ENCODE measurements at regions not wholly inside any gene's neighbourhood (a gene's known extent, or its start where the extent isn't known, plus 50 kb on each side); places are given as distances from the start of the nearest gene placed in this dataset.
A peak's percentile ranks its signal among the peaks of the same experiment; 100 is the strongest.

DNA sequence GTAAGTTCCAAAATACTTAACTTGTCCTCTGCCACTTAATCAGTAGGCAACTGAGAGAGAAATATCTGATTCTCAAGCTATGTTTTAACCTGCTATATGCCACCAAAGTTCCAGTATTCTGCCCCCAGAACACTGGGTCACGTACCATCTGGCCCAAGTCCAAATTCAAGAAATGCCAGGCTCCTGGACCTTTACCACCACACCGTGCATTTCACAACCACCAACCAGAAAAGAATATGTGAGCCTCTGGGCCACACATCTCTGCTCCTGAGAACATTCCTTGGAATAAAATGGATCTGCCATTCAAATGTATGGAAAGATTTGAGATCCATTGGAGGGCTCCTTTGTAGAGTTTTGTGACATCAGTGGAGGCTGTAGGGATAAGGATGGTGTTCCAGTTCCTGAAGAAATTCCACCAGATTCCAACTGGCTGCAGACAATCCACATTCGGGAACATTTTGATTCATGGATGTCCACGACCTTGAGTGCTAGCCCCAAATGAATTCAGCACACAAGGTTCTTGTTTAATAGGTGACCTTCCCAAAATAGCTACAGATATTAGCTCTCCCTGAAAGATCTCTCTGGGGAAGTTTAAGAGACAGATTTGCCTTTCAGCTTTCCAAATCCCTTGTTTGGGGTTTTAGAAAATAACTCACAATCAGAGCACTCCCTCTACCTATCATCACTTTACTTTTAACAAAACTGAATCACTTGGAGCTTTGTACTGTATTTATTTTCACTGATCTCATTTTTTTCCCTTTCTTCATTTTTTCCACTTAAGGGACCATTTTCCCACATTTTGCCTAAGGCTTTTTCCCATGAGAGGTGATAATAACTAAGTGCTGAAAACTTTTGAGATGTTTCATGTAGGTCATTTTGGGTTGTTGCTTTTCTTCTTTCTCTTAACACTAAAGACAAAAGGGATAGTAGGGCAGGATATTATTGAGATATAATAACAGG, 128.4 kb upstream of the ZC3H11B start:
- no peaks in the 10 kb centered on the region for H3K27me3 ChIP-seq (replicated peaks in 1 of 7)
- H3K36me3 ChIP-seq = no peaks in the 10 kb centered on the region
- WGBS, 5 donors = 68 to 85% (median 73%) methylated on average over 4 of the region's 4 CpGs
- intact Hi-C loops (cut with DNase I; ENCODE audit: low total_unique reads) = no loop called here
- TF ChIP-seq POLR2A (IDR thresholded peaks at IDR 0.05) (no peak), POLR2AphosphoS5 (IDR thresholded peaks at IDR 0.05) (no peak)
- TF ChIP-seq, protein P1, sequence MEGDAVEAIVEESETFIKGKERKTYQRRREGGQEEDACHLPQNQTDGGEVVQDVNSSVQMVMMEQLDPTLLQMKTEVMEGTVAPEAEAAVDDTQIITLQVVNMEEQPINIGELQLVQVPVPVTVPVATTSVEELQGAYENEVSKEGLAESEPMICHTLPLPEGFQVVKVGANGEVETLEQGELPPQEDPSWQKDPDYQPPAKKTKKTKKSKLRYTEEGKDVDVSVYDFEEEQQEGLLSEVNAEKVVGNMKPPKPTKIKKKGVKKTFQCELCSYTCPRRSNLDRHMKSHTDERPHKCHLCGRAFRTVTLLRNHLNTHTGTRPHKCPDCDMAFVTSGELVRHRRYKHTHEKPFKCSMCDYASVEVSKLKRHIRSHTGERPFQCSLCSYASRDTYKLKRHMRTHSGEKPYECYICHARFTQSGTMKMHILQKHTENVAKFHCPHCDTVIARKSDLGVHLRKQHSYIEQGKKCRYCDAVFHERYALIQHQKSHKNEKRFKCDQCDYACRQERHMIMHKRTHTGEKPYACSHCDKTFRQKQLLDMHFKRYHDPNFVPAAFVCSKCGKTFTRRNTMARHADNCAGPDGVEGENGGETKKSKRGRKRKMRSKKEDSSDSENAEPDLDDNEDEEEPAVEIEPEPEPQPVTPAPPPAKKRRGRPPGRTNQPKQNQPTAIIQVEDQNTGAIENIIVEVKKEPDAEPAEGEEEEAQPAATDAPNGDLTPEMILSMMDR (IDR thresholded peaks at IDR 0.05 in 8 of 11, conservative IDR thresholded peaks at IDR 0.05 in 3 of 11) = no peak
- H3K4me1 ChIP-seq = no peaks in the 10 kb centered on the region
- no peak overlapping the region for H3K4me3 ChIP-seq
- no peak overlapping the region for H3K27ac ChIP-seq
- no peak for DNase-seq
- H3K9me3 ChIP-seq = no peaks in the 10 kb centered on the region

DNA sequence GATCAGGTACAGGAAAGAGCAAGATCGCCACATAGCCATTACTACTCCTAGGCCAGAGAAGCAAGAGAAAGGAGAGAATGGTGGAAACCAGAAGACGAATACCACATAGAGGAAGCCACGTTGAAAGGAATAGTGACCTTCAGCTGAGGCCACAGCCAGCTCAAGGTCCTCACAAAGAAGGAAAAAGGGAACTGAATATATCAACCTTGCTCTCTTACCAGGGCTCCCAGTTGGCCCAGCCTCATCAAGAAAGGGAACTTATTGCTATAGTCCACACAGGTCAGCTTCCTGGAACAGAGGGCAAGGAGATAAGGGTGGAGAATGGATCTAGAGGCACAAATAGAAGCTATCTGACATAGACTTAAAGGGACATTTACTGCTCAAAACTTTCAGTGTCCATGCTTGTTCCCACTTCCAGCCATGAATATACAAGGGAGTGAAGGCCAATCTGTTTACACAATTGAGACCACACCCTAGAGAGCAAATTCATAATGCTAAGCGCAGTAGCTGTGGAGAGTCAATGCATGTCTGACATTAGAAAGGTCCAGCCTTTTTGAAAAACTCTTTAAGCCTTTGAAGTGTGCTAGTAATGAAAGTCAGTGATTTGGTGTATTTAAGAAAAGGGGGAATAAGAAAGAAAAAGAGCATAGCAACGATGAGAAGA, 120.7 kb upstream of the ZC3H11B start:
- no peak for DNase-seq
- Histone ChIP-seq H3K27ac (peak overlapping the region in 3 of 8 donors; percentile 13 to 51 (median 32)), H3K4me3 (no peak overlapping the region), H3K9me3 (peaks cover 0 to 12% (median 6%) of the 10 kb centered on the region in 8 donors), H3K4me1 (no peaks in the 10 kb centered on the region), H3K36me3 (no peaks in the 10 kb centered on the region), H3K27me3 (replicated peaks in 1 of 7) (no peaks in the 10 kb centered on the region)
- TF ChIP-seq, protein P1 (IDR thresholded peaks at IDR 0.05 in 8 of 11, conservative IDR thresholded peaks at IDR 0.05 in 3 of 11) = no peak
- TF ChIP-seq POLR2AphosphoS5 (IDR thresholded peaks at IDR 0.05) (no peak), POLR2A (IDR thresholded peaks at IDR 0.05) (no peak)
- intact Hi-C loops (cut with DNase I; ENCODE audit: low total_unique reads) = no loop called here
- WGBS, 5 donors = 52 to 56% (median 53%) methylated on average over 5 of the region's 5 CpGs

DNA sequence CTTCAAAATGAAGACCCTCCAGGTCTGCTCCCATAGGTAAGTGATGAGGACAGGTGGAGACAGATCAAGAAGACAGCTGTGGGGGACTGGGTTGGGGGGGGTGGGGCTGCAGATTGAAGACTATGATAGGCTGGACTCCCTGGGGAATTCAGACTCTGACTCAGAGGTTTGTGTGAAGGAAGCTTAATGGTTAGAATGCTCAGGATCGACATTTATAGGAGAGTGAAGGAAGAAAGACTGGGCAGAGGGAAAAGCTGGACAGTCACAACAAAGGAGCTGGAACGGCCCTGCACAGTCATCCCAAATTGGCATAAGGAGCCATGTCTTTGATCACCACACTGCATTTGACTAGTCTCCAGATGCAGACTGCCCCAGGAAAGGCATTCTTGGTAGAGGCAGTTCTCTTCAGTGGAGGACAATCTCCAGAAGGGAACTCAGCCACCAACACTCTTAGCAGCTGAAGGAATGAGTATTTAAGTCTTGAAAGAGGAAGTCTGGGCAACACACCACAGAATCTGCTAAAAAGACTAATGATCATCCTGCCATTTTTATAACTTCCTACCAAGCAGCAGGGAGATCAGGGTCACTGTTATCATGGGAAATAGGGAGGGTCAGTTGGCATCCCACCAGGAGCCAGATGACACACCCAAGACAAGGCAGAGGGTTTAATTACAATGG, 120.0 kb upstream of the ZC3H11B start:
- H3K27ac ChIP-seq = peak overlapping the region in 2 of 8 donors; percentile 13 to 51
- no peaks in the 10 kb centered on the region for H3K36me3 ChIP-seq
- no peaks in the 10 kb centered on the region for H3K4me1 ChIP-seq
- WGBS, 5 donors = 64 to 91% (median 70%) methylated on average over 2 of the region's 2 CpGs
- H3K9me3 ChIP-seq = peaks cover 0 to 19% (median 12%) of the 10 kb centered on the region in 8 donors
- H3K27me3 ChIP-seq (replicated peaks in 1 of 7) = no peaks in the 10 kb centered on the region
- DNase-seq = no peak
- intact Hi-C loops (cut with DNase I; ENCODE audit: low total_unique reads) = no loop called here
- H3K4me3 ChIP-seq = no peak overlapping the region
- TF ChIP-seq POLR2A (IDR thresholded peaks at IDR 0.05) (no peak), POLR2AphosphoS5 (IDR thresholded peaks at IDR 0.05) (no peak)
- TF ChIP-seq, protein P1 (IDR thresholded peaks at IDR 0.05 in 8 of 11, conservative IDR thresholded peaks at IDR 0.05 in 3 of 11) = no peak
